SJCRH30 (cell line): ENCODE measurements at regions not wholly inside any gene's neighbourhood (a gene's known extent, or its start where the extent isn't known, plus 50 kb on each side); places are given as distances from the start of the nearest gene placed in this dataset.

Source experiments
- DNase-seq, 2 experiments: peaks; one replicate each; pipeline ENCODE4 v3.0.0-alpha.2; 2015 to 2020
- H3K27ac ChIP-seq: fragments of 250-450 bp; sonication (Bioruptor Pico); 2 replicates; pipeline ENCODE4 v1.5.1; 2020; ENCODE audit warnings: mild to moderate bottlenecking, moderate library complexity
- H3K27me3 ChIP-seq: fragments of 250-450 bp; sonication (Bioruptor Pico); 2 replicates; pipeline ENCODE4 v1.5.1; 2020; ENCODE audit warnings: mild to moderate bottlenecking, moderate library complexity
- H3K36me3 ChIP-seq: fragments of 250-450 bp; sonication (Bioruptor Pico); 2 replicates; pipeline ENCODE4 v1.5.1; 2020; ENCODE audit warnings: mild to moderate bottlenecking, moderate library complexity
- H3K4me1 ChIP-seq: fragments of 250-450 bp; sonication (Bioruptor Pico); 2 replicates; pipeline ENCODE4 v1.5.1; 2020; ENCODE audit warnings: mild to moderate bottlenecking, moderate library complexity
- H3K4me3 ChIP-seq: fragments of 250-450 bp; sonication (Bioruptor Pico); 2 replicates; pipeline ENCODE4 v1.5.1; 2020; ENCODE audit warnings: mild to moderate bottlenecking, moderate library complexity
- H3K9me3 ChIP-seq: fragments of 250-450 bp; sonication (Bioruptor Pico); replicated peaks from 2 replicates; pipeline ENCODE4 v1.5.1; 2020; ENCODE audit warnings: mild to moderate bottlenecking, moderate library complexity

GRCh38 chr6:22091424-22091948, 205.3 kb downstream of the PRL start:
- no peak overlapping the region for H3K4me3 ChIP-seq
- H3K36me3 ChIP-seq = no peaks in the 10 kb centered on the region
- H3K4me1 ChIP-seq = peaks cover 2% of the 10 kb centered on the region; the same call in 1 of the 2 replicates
- no peak for DNase-seq
- no peaks in the 10 kb centered on the region for H3K9me3 ChIP-seq
- no peaks in the 10 kb centered on the region for H3K27me3 ChIP-seq
- H3K27ac ChIP-seq = no peak overlapping the region

- H3K4me3 ChIP-seq = no peak overlapping the region
- peaks cover 5% of the 10 kb centered on the region for H3K4me1 ChIP-seq
- peak in 1 of 2 experiments; percentile 11 for DNase-seq
- no peak overlapping the region for H3K27ac ChIP-seq
- no peaks in the 10 kb centered on the region for H3K9me3 ChIP-seq
- no peaks in the 10 kb centered on the region for H3K36me3 ChIP-seq
- no peaks in the 10 kb centered on the region for H3K27me3 ChIP-seq
Observed at GRCh38 chr6:22095836-22096235, 201.0 kb downstream of the PRL start.

- peak in 1 of 2 experiments; percentile 26 for DNase-seq
- Histone ChIP-seq H3K9me3 (no peaks in the 10 kb centered on the region), H3K4me3 (no peak overlapping the region), H3K36me3 (no peaks in the 10 kb centered on the region), H3K27ac (no peak overlapping the region), H3K4me1 (peaks cover 5% of the 10 kb centered on the region), H3K27me3 (no peaks in the 10 kb centered on the region)
Observed at GRCh38 chr6:22098601-22099031, 198.2 kb downstream of the PRL start.

GRCh38 chr6:22099231-22099630, 197.6 kb downstream of the PRL start:
- no peak overlapping the region for H3K27ac ChIP-seq
- peaks cover 5% of the 10 kb centered on the region for H3K4me1 ChIP-seq
- no peaks in the 10 kb centered on the region for H3K36me3 ChIP-seq
- H3K4me3 ChIP-seq = no peak overlapping the region
- no peaks in the 10 kb centered on the region for H3K27me3 ChIP-seq
- no peak for DNase-seq
- H3K9me3 ChIP-seq = no peaks in the 10 kb centered on the region

- no peak for DNase-seq
- H3K36me3 ChIP-seq = no peaks in the 10 kb centered on the region
- no peak overlapping the region for H3K4me3 ChIP-seq
- no peaks in the 10 kb centered on the region for H3K27me3 ChIP-seq
- peaks cover 5% of the 10 kb centered on the region for H3K4me1 ChIP-seq
- H3K9me3 ChIP-seq = no peaks in the 10 kb centered on the region
- H3K27ac ChIP-seq = no peak overlapping the region
Observed at GRCh38 chr6:22099923-22100322, 196.9 kb downstream of the PRL start.

- H3K27ac ChIP-seq = no peak overlapping the region
- H3K27me3 ChIP-seq = no peaks in the 10 kb centered on the region
- H3K4me3 ChIP-seq = no peak overlapping the region
- no peak for DNase-seq
- peaks cover 3% of the 10 kb centered on the region; the same call in 1 of the 2 replicates for H3K4me1 ChIP-seq
- no peaks in the 10 kb centered on the region for H3K9me3 ChIP-seq
- no peaks in the 10 kb centered on the region for H3K36me3 ChIP-seq
Observed at GRCh38 chr6:22101163-22101562, 195.7 kb downstream of the PRL start.

- H3K4me1 ChIP-seq = peaks cover 3% of the 10 kb centered on the region; the same call in 1 of the 2 replicates
- H3K36me3 ChIP-seq = no peaks in the 10 kb centered on the region
- no peaks in the 10 kb centered on the region for H3K27me3 ChIP-seq
- H3K27ac ChIP-seq = no peak overlapping the region
- no peak overlapping the region for H3K4me3 ChIP-seq
- H3K9me3 ChIP-seq = no peaks in the 10 kb centered on the region
- no peak for DNase-seq
Observed at GRCh38 chr6:22102671-22103070, 194.2 kb downstream of the PRL start.

- Histone ChIP-seq H3K4me1 (peaks cover 3% of the 10 kb centered on the region; the same call in 1 of the 2 replicates), H3K9me3 (no peaks in the 10 kb centered on the region), H3K36me3 (no peaks in the 10 kb centered on the region), H3K27me3 (no peaks in the 10 kb centered on the region), H3K4me3 (no peak overlapping the region), H3K27ac (no peak overlapping the region)
- DNase-seq = peak in 1 of 2 experiments; percentile 9
Observed at GRCh38 chr6:22106451-22106850, 190.4 kb downstream of the PRL start.

- H3K4me3 ChIP-seq = no peak overlapping the region
- H3K36me3 ChIP-seq = no peaks in the 10 kb centered on the region
- peaks cover 3% of the 10 kb centered on the region; the same call in 1 of the 2 replicates for H3K4me1 ChIP-seq
- H3K27me3 ChIP-seq = no peaks in the 10 kb centered on the region
- no peaks in the 10 kb centered on the region for H3K9me3 ChIP-seq
- H3K27ac ChIP-seq = no peak overlapping the region
- no peak for DNase-seq
Observed at GRCh38 chr6:22106961-22107360, 189.9 kb downstream of the PRL start.

GRCh38 chr6:22108199-22108598, 188.6 kb downstream of the PRL start:
- H3K4me3 ChIP-seq = no peak overlapping the region
- no peaks in the 10 kb centered on the region for H3K27me3 ChIP-seq
- DNase-seq = no peak
- peaks cover 3% of the 10 kb centered on the region; the same call in 1 of the 2 replicates for H3K4me1 ChIP-seq
- no peaks in the 10 kb centered on the region for H3K36me3 ChIP-seq
- no peak overlapping the region for H3K27ac ChIP-seq
- H3K9me3 ChIP-seq = no peaks in the 10 kb centered on the region

- H3K4me1 ChIP-seq = peaks cover 3% of the 10 kb centered on the region; the same call in 1 of the 2 replicates
- DNase-seq = peak; percentile 71 to 82
- peak overlapping the region; percentile 39 for H3K4me3 ChIP-seq
- no peaks in the 10 kb centered on the region for H3K36me3 ChIP-seq
- H3K27ac ChIP-seq = peak overlapping the region; percentile 59
- no peaks in the 10 kb centered on the region for H3K9me3 ChIP-seq
- no peaks in the 10 kb centered on the region for H3K27me3 ChIP-seq
Observed at GRCh38 chr6:22110061-22110460, 186.8 kb downstream of the PRL start.

GRCh38 chr6:22112461-22112860, 184.4 kb downstream of the PRL start:
- no peaks in the 10 kb centered on the region for H3K9me3 ChIP-seq
- H3K27me3 ChIP-seq = no peaks in the 10 kb centered on the region
- no peak overlapping the region for H3K4me3 ChIP-seq
- no peak overlapping the region for H3K27ac ChIP-seq
- H3K36me3 ChIP-seq = no peaks in the 10 kb centered on the region
- no peak for DNase-seq
- peaks cover 3% of the 10 kb centered on the region; the same call in 1 of the 2 replicates for H3K4me1 ChIP-seq

- no peak overlapping the region for H3K27ac ChIP-seq
- H3K4me1 ChIP-seq = peaks cover 3% of the 10 kb centered on the region; the same call in 1 of the 2 replicates
- no peak for DNase-seq
- no peaks in the 10 kb centered on the region for H3K27me3 ChIP-seq
- no peaks in the 10 kb centered on the region for H3K9me3 ChIP-seq
- no peaks in the 10 kb centered on the region for H3K36me3 ChIP-seq
- H3K4me3 ChIP-seq = no peak overlapping the region
Observed at GRCh38 chr6:22113026-22113766, 183.6 kb downstream of the PRL start.

- Histone ChIP-seq H3K27ac (no peak overlapping the region), H3K4me3 (no peak overlapping the region), H3K36me3 (no peaks in the 10 kb centered on the region), H3K9me3 (no peaks in the 10 kb centered on the region), H3K27me3 (no peaks in the 10 kb centered on the region), H3K4me1 (no peaks in the 10 kb centered on the region)
- no peak for DNase-seq
Observed at GRCh38 chr6:22115559-22115958, 181.3 kb downstream of the PRL start.

GRCh38 chr6:22117631-22118030, 179.2 kb downstream of the PRL start:
- Histone ChIP-seq H3K27me3 (no peaks in the 10 kb centered on the region), H3K27ac (no peak overlapping the region), H3K36me3 (no peaks in the 10 kb centered on the region), H3K4me1 (no peaks in the 10 kb centered on the region), H3K4me3 (no peak overlapping the region), H3K9me3 (no peaks in the 10 kb centered on the region)
- DNase-seq = no peak
